Mesenchymal stem cell (in vitro differentiated cells and primary cell): ENCODE measurements at regions not wholly inside any gene's neighbourhood (a gene's known extent, or its start where the extent isn't known, plus 50 kb on each side); places are given as distances from the start of the nearest gene placed in this dataset.

Source experiments
- DNase-seq: peaks from one replicate; pipeline ENCODE4 v3.0.0-alpha.2; 2013
- H2AFZ ChIP-seq: one replicate; pipeline ENCODE4 v1.6.1; 2013; ENCODE audit warnings: low read depth, mild to moderate bottlenecking, control low read depth, inconsistent platforms, low read length, moderate library complexity
- H2AK5ac ChIP-seq: 2 replicates; pipeline ENCODE4 v1.6.1; 2013; ENCODE audit warnings: low read length, moderate library complexity, mild to moderate bottlenecking, inconsistent platforms; ENCODE audit not compliant: severe bottlenecking
- H2BK120ac ChIP-seq: one replicate; pipeline ENCODE4 v1.6.1; 2013; ENCODE audit warnings: low read depth, mild to moderate bottlenecking, inconsistent platforms, low read length, moderate library complexity
- H2BK12ac ChIP-seq, 2 experiments: one replicate each; pipeline ENCODE4 v1.6.1; 2013; ENCODE audit warnings: inconsistent platforms in 2 of 2, low read length in 2 of 2, mild to moderate bottlenecking in 2 of 2, moderate library complexity in 2 of 2, control low read depth in 1 of 2
- H2BK15ac ChIP-seq: one replicate; pipeline ENCODE4 v1.6.1; 2013; ENCODE audit warnings: mild to moderate bottlenecking, low read depth, inconsistent platforms; ENCODE audit not compliant: poor library complexity, severe bottlenecking
- H2BK5ac ChIP-seq: 2 replicates; pipeline ENCODE4 v1.6.1; 2013; ENCODE audit warnings: low read depth, mild to moderate bottlenecking, low read length, control low read depth, inconsistent platforms; ENCODE audit not compliant: poor library complexity, severe bottlenecking
- H3K14ac ChIP-seq, 2 experiments: one replicate each; pipeline ENCODE4 v1.6.1; 2013; ENCODE audit warnings: inconsistent platforms in 2 of 2, low read length in 2 of 2, control low read depth in 1 of 2, mild to moderate bottlenecking in 1 of 2, moderate library complexity in 1 of 2
- H3K18ac ChIP-seq, 2 experiments: one replicate each; pipeline ENCODE4 v1.6.1; 2013; ENCODE audit warnings: inconsistent platforms in 2 of 2, low read length in 2 of 2, control low read depth in 1 of 2, low read depth in 1 of 2, mild to moderate bottlenecking in 1 of 2
- H3K23ac ChIP-seq, 2 experiments: one replicate each; pipeline ENCODE4 v1.6.1; 2013; ENCODE audit warnings: inconsistent platforms in 2 of 2, low read length in 2 of 2, mild to moderate bottlenecking in 2 of 2, moderate library complexity in 2 of 2, control low read depth in 1 of 2
- H3K27ac ChIP-seq: 2 replicates; pipeline ENCODE4 v1.5.1; 2013; ENCODE audit warnings: mild to moderate bottlenecking, moderate library complexity, low read length, control low read depth, inconsistent platforms; ENCODE audit not compliant: poor library complexity, severe bottlenecking
- H3K27me3 ChIP-seq, 2 experiments: 2 replicates each; pipeline versions ENCODE4 v1.6.1 to v1.7.0; 2013; ENCODE audit warnings: low read length in 2 of 2, mild to moderate bottlenecking in 2 of 2, moderate library complexity in 2 of 2, control low read depth in 1 of 2, inconsistent platforms in 1 of 2; ENCODE audit not compliant: control insufficient read depth in 1 of 2, insufficient read depth in 1 of 2
- H3K36me3 ChIP-seq, 2 experiments: 2 replicates each; pipeline versions ENCODE4 v1.6.1 to v1.7.0; 2013; ENCODE audit warnings: low read length in 2 of 2, control low read depth in 1 of 2, inconsistent platforms in 1 of 2, low read depth in 1 of 2, mild to moderate bottlenecking in 1 of 2; ENCODE audit not compliant: insufficient read depth in 2 of 2, control insufficient read depth in 1 of 2
- H3K4ac ChIP-seq, 2 experiments: one replicate each; pipeline ENCODE4 v1.6.1; 2013; ENCODE audit warnings: inconsistent platforms in 2 of 2, low read length in 2 of 2, mild to moderate bottlenecking in 2 of 2, moderate library complexity in 2 of 2, control low read depth in 1 of 2, low read depth in 1 of 2
- H3K4me1 ChIP-seq: 2 replicates; pipeline ENCODE4 v1.6.1; 2013; ENCODE audit warnings: low read depth, low read length, control low read depth; ENCODE audit not compliant: control insufficient read depth, insufficient read depth
- H3K4me2 ChIP-seq: 2 replicates; pipeline ENCODE4 v1.6.1; 2013; ENCODE audit warnings: low read length, mild to moderate bottlenecking, inconsistent platforms; ENCODE audit not compliant: poor library complexity, severe bottlenecking
- H3K4me3 ChIP-seq, 2 experiments: 2 replicates each; pipeline versions ENCODE4 v1.5.1 to v1.7.0; 2013; ENCODE audit warnings: low read length in 2 of 2, mild to moderate bottlenecking in 2 of 2, control low read depth in 1 of 2, low read depth in 1 of 2; ENCODE audit not compliant: insufficient read depth in 1 of 2
- H3K79me1 ChIP-seq: replicated peaks from 2 replicates; pipeline ENCODE4 v1.6.1; 2013; ENCODE audit warnings: mild to moderate bottlenecking, control low read depth, low read length, inconsistent platforms; ENCODE audit not compliant: poor library complexity, severe bottlenecking
- H3K9ac ChIP-seq: 2 replicates; pipeline ENCODE4 v1.7.0; 2013; ENCODE audit warnings: mild to moderate bottlenecking, low read length, moderate library complexity
- H3K9me3 ChIP-seq: 2 replicates; pipeline ENCODE4 v1.7.0; 2013; ENCODE audit warnings: mild to moderate bottlenecking, low read length; ENCODE audit not compliant: control insufficient read depth
- H4K8ac ChIP-seq: one replicate; pipeline ENCODE4 v1.6.1; 2013; ENCODE audit warnings: inconsistent platforms, mild to moderate bottlenecking, low read length, moderate library complexity
- H4K91ac ChIP-seq: one replicate; pipeline ENCODE4 v1.6.1; 2013; ENCODE audit warnings: mild to moderate bottlenecking, low read length, inconsistent platforms
- WGBS: methylation state at CpG from one replicate; pipeline ENCODE4 v1.1.7; 2013; ENCODE audit warnings: mixed read lengths; 5-methylcytosine and 5-hydroxymethylcytosine counted together

DNA sequence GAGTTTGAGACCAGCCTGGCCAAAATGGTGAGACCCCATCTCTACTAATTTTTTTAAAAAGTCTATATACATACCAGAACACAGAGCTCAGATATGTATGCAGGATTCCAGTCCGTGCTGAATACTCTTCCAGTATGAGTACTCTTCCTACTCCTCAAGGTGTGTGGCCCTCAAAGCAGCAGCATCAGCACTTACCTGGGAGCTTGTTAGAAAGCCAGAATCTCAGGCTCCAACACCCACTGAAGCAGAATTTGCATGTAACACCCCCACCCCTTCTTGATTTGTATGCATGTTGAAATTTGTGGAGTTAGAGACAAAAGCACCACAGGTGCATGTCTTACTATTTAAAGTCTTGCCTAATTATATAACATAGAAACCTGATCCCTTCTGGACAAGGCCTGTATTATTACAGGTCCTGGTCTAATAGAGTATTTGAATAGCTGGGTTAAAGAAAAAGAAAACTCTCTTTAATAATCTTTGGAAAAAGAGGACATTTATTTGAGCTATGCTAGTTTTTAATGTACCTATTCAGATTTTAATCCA, 50.3 kb upstream of the NFE2L2 start:
- Histone ChIP-seq H2BK5ac (no peak overlapping the region), H3K23ac (no peak overlapping the region), H3K4ac (no peak overlapping the region), H3K18ac (no peak overlapping the region), H4K91ac (no peak overlapping the region), H3K79me1 (no peaks in the 10 kb centered on the region), H2AK5ac (no peak overlapping the region), H3K36me3 (no peaks in the 10 kb centered on the region), H4K8ac (no peak overlapping the region), H3K4me2 (no peak overlapping the region), H3K4me1 (no peaks in the 10 kb centered on the region), H3K27me3 (no peaks in the 10 kb centered on the region), H2AFZ (no peak overlapping the region), H3K27ac (no peak overlapping the region), H3K4me3 (no peak overlapping the region), H2BK15ac (no peak overlapping the region), H2BK120ac (no peak overlapping the region), H3K9me3 (no peaks in the 10 kb centered on the region), H3K14ac (no peak overlapping the region), H2BK12ac (no peak overlapping the region), H3K9ac (no peak overlapping the region)
- no peak for DNase-seq
- WGBS: 71% methylated on average over 1 of the region's 1 CpG

DNA sequence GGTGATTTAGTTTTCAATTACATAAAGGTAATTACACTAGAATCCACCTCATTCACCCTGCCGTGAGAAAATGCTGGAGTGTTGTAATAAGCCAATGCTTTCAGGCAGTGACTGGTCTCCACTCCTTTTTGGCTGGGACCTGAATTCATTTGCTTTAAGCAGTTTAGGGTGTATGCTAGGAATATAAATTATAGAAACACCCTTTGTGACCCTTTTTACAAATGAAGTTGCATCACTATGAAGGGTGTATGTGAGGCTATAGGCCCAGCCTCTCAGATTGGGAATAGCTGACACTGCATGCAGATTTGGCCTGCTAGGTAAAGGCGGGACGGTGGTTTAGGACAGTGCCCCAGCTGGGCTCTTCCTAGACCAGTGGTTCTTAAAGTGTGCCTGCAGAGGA, 50.8 kb upstream of the NFE2L2 start:
- H3K79me1 ChIP-seq: no peaks in the 10 kb centered on the region
- no peaks in the 10 kb centered on the region for H3K4me1 ChIP-seq
- no peak overlapping the region for H2BK12ac ChIP-seq
- H3K9ac ChIP-seq: no peak overlapping the region
- H3K14ac ChIP-seq: no peak overlapping the region
- H3K4me2 ChIP-seq: no peak overlapping the region
- H4K91ac ChIP-seq: no peak overlapping the region
- no peak overlapping the region for H4K8ac ChIP-seq
- H3K27me3 ChIP-seq: no peaks in the 10 kb centered on the region
- H2AFZ ChIP-seq: no peak overlapping the region
- no peak overlapping the region for H3K4me3 ChIP-seq
- H3K9me3 ChIP-seq: no peaks in the 10 kb centered on the region
- H2BK120ac ChIP-seq: no peak overlapping the region
- no peak overlapping the region for H3K18ac ChIP-seq
- H3K27ac ChIP-seq: no peak overlapping the region
- no peak overlapping the region for H3K4ac ChIP-seq
- no peak overlapping the region for H3K23ac ChIP-seq
- no peaks in the 10 kb centered on the region for H3K36me3 ChIP-seq
- no peak overlapping the region for H2AK5ac ChIP-seq
- 96% methylated on average over 2 of the region's 3 CpGs for WGBS
- no peak for DNase-seq
- H2BK5ac ChIP-seq: no peak overlapping the region
- H2BK15ac ChIP-seq: no peak overlapping the region

DNA sequence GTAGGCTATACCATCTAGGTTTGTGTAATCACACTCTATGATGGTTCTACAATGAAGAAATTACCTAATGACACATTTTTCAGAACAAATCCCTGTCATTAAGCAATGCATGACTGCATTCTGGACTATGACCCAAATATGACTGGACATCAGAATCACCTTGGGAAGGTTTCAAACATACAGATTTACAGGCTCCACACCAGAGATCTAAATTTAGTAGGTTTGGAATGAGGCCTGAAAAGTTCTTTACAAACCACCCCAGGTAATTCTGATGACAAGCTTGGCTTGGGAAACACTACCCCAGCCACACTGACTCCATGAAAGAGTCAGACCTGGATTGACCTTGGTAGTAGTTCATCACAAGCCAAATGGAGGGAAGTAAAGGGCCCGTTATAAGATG, 52.2 kb upstream of the NFE2L2 start:
- Histone ChIP-seq H3K79me1 (no peaks in the 10 kb centered on the region), H2BK120ac (no peak overlapping the region)

DNA sequence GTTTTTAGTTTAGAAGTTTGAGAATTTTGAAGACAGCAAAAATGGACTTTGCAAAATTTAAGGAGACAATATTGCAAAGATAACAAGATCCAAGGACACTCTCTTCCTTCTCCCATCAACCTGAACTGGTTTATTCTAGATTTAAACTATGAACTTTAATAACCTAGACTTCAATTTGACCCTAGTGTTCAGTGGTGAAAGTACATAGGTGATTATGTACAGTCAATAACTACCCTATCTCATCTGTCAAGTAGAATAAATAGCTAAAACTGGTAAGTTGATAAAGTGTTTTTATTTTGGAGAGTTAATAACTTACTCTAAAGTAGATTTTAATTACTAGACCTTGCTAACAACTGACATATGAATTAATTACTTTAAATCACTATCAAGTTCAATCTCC, 52.9 kb upstream of the NFE2L2 start:
- no peak overlapping the region for H3K4me2 ChIP-seq
- H3K27me3 ChIP-seq: no peaks in the 10 kb centered on the region
- no peaks in the 10 kb centered on the region for H3K79me1 ChIP-seq
- no peak overlapping the region for H3K27ac ChIP-seq
- H2BK12ac ChIP-seq: no peak overlapping the region
- no peak overlapping the region for H3K4me3 ChIP-seq
- DNase-seq: no peak
- no peak overlapping the region for H4K91ac ChIP-seq
- peaks cover 3% of the 10 kb centered on the region in 2 experiments for H3K36me3 ChIP-seq
- no peak overlapping the region for H2BK5ac ChIP-seq
- no peak overlapping the region for H3K23ac ChIP-seq
- no peak overlapping the region for H3K4ac ChIP-seq
- H3K18ac ChIP-seq: no peak overlapping the region
- no peak overlapping the region for H2AFZ ChIP-seq
- H3K9me3 ChIP-seq: no peaks in the 10 kb centered on the region
- H3K4me1 ChIP-seq: no peaks in the 10 kb centered on the region
- no peak overlapping the region for H2BK120ac ChIP-seq
- no peak overlapping the region for H2BK15ac ChIP-seq
- H2AK5ac ChIP-seq: no peak overlapping the region
- no peak overlapping the region for H3K14ac ChIP-seq
- no peak overlapping the region for H3K9ac ChIP-seq
- H4K8ac ChIP-seq: no peak overlapping the region

More for the DNA sequence above, 52.2 kb upstream of the NFE2L2 start:
- H3K27ac ChIP-seq: no peak overlapping the region
- H3K9me3 ChIP-seq: no peaks in the 10 kb centered on the region
- no peak overlapping the region for H3K23ac ChIP-seq
- H3K27me3 ChIP-seq: no peaks in the 10 kb centered on the region
- no CpG with 5 or more reads among the region's 1 CpG for WGBS
- DNase-seq: no peak
- H2AFZ ChIP-seq: no peak overlapping the region
- no peaks in the 10 kb centered on the region for H3K36me3 ChIP-seq
- H2AK5ac ChIP-seq: no peak overlapping the region
- no peak overlapping the region for H3K4me3 ChIP-seq
- H3K4me1 ChIP-seq: no peaks in the 10 kb centered on the region
- H3K14ac ChIP-seq: no peak overlapping the region
- H3K4me2 ChIP-seq: no peak overlapping the region
- H3K4ac ChIP-seq: no peak overlapping the region
- H2BK5ac ChIP-seq: no peak overlapping the region
- H2BK15ac ChIP-seq: no peak overlapping the region
- no peak overlapping the region for H4K8ac ChIP-seq
- no peak overlapping the region for H4K91ac ChIP-seq
- H3K9ac ChIP-seq: no peak overlapping the region
- H3K18ac ChIP-seq: no peak overlapping the region
- no peak overlapping the region for H2BK12ac ChIP-seq
